HG02938 (cell line): ENCODE measurements at regions not wholly inside any gene's neighbourhood (a gene's known extent, or its start where the extent isn't known, plus 50 kb on each side); places are given as distances from the start of the nearest gene placed in this dataset.
A peak's percentile ranks its signal among the peaks of the same experiment; 100 is the strongest.
"Not testable (repeated sequence)": the region's sequence is repeated elsewhere in the genome, so short reads cannot be mapped to it uniquely, and the experiment has no call there.

ENCODE experiments used
- ATAC-seq: cut with Tn5 transposase; IDR thresholded peaks from one replicate; pipeline ENCODE4 v1.9.1; 2021; ENCODE audit warnings: mild to moderate bottlenecking, moderate library complexity; ENCODE audit not compliant: unreplicated experiment

DNA sequence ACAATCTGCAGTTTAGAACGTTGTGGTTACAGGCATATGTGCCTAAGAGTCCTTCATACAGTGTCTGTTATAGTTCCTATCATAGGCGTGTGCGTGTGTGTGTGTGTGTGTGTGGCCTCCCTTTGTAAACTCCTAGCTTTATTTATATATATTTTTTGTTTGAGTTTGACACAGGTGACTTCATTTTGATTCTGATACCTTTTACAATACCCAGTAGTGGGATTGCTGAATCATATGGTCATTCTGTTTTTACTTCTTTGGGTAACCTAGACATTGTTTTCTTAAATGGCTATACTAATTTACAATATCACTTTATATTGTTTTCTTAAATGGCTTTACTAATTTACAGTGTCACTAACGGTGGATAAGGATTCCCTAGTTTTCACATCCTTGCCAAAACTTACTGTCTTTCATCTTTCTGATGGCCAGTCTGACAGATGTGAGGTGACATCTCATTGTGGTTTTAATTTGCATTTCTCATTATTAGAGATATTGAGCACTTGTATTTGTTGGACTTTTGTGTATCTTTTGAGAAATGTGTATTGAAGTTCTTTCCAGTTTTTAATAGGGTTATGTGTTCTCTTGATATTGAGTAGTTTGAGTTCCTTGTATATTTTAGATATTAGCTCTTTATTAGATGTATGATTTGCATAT lies 211.1 kb upstream of the NUDT6 start:
- ATAC-seq: peak; percentile 82

DNA sequence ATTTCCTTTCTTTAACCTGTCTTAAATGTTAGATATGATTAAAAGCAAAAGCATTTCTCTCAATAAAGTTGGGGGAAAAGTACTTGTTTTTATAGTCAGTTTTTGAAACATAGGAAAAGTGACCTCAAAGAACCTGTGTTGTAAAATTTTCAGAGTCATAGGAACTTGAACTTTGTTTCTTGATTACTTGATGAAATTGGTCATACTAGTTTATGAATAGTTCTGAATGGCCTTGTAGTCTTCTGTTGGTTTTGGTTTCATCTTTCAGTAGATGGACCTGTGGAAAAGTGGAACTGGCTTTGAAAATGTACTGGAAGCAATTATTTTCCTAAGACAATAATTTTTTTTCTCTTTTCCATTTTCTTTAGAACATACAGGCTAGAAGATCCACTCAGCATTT lies 222.2 kb upstream of the NUDT6 start:
- ATAC-seq: no peak

DNA sequence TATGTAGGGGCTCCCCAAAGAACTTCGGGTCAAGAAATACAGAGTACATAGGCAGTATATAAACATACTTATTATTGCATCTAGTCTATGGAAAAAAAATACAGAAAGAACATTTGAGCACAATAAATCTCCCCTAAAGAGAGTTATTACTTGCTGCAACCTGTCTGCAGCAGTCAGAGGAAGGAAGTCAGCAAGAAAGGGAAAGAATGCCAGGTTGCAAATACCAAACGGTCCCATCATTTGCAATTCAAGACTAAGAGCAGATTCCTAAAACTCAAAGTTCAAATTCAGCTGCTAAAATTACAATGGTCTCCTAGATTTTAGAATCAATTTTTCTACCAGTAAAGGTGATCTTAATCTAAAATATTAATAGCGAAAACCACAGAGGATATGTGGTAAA lies 236.2 kb upstream of the NUDT6 start:
- no peak for ATAC-seq

GRCh38 chr4:123159479-123159878 lies 237.1 kb upstream of the NUDT6 start:
- ATAC-seq: no peak

DNA sequence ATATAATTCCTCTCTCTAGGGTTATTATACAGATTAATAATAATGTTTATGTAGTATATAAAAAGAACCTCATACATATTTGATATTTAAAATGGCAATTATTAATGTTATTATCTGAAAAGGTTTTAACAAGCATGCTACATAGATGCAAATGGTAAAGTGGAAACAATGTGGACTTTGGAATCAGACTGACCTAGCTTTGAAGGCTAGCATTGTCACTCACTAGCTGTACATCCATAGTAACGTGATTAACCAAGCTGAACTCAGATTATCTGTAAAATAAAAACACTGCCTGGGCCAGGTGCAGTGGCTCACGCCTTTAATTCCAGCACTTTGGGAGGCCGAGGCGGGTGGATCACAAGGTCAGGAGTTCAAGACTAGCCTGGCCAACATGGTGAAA lies 233.7 kb upstream of the SPRY1 start:
- no peak for ATAC-seq

DNA sequence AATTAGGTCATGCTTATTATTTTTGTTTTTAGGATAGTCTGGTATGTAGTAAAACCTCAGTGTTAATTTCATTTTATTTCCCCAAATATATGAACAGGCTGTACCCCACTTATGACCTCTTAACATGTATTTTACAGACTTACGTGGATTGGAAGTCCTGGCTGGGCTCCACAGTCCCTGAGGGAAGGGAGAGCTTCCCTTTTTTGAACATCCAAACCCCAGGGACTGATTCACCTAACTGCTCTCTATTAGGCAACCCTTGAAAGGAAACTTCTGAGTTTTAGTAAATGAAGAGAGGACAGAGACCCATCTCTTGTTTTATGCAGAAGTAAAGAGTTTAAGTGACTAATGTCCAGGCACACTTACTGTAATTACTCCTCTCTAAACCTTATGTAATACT lies 233.1 kb upstream of the SPRY1 start:
- no peak for ATAC-seq

DNA sequence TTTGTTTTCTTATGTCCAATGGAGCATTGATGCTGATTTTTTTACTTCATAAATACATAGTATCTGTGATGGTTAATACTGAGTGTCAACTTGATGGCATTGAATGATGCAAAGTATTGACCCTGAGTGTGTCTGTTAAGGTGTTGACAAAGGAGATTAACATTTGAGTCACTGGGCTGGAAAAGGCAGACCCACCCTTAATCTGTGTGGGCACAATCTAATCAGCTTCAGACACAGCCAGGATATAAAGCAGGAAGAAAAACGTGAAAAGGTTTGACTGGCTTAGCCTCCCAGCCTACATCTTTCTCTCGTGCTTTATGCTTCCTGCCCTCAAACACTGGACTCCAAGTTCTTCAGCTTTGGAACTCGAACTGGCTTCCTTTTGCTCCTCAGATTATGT lies 230.6 kb upstream of the SPRY1 start:
- no peak for ATAC-seq

DNA sequence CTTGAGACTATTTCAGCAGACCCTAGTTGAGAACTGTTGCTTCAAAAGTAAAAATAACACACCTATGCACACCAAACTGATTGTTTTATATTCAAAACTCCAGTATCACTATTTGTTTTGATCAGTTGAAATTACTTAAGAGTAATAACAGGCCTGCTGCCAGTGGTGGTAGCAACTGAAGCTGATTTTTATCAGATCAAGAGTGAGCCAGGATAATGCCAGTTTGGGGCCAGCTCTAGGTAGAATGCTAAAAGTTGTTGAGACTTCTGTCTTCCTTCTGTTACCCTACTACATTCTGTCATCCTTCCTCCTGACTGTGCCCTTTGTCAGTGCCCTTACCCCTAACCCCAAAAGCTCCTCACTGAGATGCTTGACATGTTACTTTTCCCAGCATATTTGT lies 228.7 kb upstream of the SPRY1 start:
- no peak for ATAC-seq

DNA sequence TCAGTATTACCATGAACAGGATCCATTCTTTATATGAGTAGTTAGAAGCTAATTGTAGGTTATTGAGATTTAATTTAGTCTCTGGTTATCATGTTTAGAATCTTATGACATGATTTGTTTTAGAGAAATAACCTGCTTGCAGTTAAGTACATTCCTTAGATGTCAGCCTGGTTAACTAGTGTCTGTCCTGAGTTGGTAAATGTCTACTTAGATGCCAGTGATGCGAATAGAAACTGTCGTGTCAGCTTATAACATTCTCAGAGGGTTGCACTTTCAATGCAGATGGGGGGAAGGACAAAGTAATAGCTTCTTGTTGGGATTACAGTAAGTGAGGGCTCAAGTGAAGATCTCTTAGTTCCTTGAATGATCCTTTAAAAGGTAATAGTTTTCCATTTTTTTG lies 227.8 kb upstream of the SPRY1 start:
- ATAC-seq: no peak

DNA sequence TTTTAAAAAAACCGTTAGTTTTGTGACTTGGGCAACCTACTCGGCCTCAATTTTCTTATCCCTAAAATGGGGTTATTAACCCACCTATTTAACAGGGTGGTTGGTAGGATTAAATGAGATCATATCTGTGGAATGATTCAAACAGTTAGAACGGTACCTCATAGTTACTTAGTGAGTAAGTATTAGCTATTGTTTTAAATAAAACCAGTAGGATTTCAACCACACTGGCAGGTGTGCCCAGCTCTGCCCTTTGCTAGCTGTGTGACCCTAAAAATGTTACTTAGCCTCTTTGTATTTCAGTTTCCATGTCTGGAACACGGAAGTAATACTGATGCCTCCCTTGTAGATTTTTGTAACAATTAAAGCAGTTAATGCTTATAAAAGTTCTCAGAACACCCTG lies 225.8 kb upstream of the SPRY1 start:
- no peak for ATAC-seq

DNA sequence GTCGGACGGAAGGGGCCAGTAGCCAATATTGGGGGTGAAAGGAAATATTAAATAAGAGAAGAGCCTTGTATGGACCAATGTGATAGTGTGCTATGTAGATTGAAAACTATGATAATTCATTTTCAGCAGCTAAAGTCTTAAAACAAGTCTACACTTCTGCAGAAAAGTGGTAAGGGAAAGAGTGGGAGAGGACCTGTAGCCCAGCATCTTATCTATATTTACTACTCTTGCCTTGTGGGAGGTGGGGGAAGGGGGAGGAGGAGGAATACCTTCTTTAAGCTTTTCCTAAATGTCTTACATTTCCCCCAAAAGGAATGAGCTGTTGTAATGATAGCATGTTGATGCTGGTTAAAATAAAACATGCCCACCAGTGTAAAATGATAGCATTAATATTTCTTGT lies 220.0 kb upstream of the SPRY1 start:
- no peak for ATAC-seq

- no peak for ATAC-seq
These were observed 214.3 kb upstream of the SPRY1 start for GRCh38 chr4:123182289-123182688.

DNA sequence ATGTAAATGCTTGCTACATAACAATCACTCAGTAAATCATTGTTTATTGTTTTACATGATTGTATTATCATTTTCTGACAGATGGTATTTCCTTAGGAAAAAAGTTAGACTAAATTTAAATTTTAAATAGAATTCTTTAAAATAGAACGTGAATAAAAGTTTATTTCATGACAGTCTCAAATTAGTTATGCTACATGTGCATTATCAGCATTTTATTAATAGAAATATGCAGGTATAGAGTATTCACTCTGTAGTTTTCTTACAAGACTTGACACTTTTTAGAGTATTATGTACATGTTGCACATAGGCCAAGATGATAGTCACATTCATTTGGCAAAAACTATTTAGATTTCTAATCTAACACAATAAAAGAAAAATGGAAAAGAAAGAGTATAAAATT lies 213.3 kb upstream of the SPRY1 start:
- no peak for ATAC-seq

DNA sequence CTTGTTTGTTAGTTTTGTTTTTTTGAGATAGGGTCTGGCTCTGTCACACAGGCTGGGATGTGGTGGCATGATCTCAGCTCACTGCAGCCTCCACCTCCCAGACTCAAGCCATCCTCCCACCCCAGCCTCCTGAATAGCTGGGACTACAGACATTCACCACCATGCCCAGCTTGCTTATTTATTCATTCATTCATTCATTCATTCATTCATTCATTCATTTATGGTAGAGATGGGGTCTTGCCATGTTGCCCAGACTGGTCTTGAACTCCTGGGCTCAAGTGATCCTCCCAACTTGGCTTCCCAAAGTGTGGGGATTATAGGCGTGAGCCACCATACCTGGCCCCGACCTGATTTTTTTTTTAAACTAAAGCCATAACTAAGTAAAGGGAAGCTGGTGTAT lies 212.8 kb upstream of the SPRY1 start:
- ATAC-seq: not testable (repeated sequence)

- ATAC-seq: no peak
These were observed 209.9 kb upstream of the SPRY1 start for GRCh38 chr4:123186731-123187130.

DNA sequence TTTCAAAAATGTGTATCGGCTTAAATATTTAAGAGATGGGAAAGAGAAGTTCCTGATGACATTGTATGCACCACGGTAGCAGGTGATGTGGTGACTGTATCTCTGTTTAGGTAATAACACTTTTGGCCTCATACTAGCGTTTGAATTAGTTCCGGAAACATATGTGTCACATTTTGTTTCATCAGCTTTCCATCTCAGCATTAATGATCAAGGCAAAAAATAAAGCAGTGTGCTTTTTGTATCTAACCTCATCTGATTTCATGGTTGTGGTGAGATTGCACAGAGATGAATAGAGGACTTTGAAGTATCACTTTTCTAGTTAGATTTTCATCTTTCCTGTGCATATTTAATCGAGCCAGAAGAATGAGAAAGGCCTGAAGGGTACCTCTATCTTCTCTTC lies 206.4 kb upstream of the SPRY1 start:
- ATAC-seq: no peak

DNA sequence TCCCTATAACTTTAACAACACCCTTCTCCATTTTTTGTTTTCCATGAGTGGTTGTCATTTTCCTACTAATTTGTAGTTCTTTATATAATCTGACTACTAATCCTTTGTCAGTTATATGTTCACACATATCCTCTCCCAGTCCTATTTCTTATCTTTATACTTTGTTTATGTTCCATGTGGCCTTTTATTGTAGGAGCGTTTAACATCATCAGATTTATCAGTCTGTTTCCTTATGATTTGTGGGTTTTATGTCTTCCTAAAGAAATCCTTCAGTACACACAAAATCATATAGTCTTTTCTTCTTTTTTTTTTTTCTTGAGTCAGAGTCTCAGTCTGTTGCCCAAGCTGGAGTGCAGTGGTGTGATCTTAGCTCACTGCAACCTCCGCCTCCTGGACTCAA lies 204.9 kb upstream of the SPRY1 start:
- no peak for ATAC-seq

DNA sequence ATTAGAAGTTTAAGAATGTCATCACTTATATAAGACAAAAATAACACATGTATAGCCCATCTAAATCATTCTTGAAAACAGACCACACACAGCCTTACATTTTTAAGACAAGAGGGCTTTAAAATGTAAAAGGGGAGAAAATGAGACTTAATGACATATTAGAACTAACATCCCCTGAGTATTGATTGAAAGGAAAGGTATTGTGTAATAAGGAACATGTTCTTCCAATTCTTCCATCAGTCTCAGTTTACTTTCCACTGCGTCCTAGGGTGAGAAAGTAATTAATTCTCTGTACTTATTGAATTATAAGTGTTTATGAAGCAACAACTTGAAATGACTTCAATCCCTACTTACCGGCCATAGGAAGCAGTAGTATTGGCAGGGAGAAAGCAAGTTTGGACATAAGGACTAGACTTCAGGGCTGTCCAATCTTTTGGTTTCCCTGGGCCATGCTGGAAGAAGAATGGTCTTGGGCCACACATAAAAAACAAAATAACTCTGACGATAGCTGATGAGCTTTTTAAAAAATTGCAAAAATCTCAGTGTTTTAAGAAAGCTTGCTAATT lies 202.7 kb upstream of the SPRY1 start:
- ATAC-seq: no peak

DNA sequence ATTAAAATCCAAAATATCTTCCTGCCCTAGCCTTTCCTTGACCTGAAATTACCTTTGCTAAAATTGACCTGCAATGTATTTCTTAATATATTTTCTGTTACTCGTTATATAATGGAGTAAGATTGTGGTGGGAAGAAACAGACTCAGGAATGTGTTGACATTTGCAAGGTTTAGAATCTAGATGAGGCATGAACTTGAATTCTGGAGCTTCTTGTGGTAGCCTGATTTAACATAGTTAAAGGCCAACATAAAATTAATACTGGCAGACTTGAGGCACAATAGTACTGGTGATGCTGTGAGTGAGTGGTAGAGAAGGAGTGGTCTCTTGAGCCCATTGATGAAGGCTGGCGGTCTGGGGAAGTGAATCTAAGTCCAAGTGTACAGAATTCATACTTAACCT lies 197.9 kb upstream of the SPRY1 start:
- ATAC-seq: no peak

DNA sequence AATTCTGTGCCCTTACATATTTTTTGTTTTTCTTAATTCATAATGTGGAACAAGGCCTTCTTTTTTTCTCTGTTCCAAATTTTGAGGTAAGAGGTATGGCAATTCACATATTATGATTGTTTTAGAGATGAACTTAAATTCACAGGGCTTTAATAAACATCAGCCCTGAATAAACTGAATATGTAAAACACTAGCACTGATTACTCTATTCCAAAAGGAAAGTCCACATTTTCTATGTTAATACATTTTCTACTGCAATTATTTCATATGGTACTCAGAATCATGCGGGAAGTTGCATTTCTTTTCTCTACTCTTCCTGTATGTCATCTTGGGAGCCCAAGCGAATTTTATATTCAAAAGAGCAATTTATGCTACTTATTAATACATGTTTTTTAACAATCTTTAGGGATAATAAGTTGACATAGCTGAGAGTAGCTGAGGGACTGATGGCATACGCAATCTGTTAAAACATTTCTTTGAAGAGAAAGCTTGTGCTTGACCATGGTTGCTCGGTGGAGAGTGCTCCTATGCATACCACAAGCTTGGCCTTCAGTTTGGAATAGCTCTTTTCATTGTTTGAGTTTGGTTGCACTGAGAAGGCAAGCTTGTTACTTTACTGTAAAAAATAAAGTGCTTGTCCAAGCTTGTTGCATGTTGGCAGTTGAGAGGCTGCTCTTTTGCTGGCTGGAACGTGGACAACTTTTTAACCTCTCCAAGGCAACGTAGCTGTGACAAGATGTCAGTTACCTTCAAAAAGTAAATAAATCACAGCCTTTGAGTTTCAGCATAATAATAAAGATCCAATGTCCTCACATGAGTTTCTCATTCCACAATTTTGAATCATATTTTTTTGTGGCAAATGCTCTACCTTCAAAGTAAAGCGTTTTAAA lies 196.3 kb upstream of the SPRY1 start:
- no peak for ATAC-seq

- ATAC-seq: no peak
These were observed 191.9 kb upstream of the SPRY1 start for GRCh38 chr4:123204737-123205136.

DNA sequence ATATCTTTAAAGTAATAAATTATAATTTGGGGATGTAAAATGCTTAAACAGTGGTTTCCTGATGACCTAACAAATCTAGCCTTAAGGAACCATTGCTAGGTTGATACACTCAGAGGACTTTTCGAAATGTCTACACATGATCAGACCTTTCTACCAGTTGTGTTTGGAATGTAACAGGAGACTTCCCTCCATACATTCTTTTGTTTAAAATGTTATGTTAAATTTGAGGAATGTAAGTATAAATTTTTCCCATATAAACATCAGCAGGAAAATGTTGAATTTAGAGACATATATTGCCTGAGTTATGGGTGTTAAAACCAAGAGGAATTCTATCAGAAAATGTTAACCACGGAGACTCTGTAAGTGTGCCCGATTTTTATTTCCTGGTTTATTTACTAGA lies 190.6 kb upstream of the SPRY1 start:
- ATAC-seq: no peak
